Neuronal stem cell (in vitro differentiated cells): ENCODE measurements at regions not wholly inside any gene's neighbourhood (a gene's known extent, or its start where the extent isn't known, plus 50 kb on each side); places are given as distances from the start of the nearest gene placed in this dataset.

Source experiments
- DNase-seq: peaks from one replicate; pipeline ENCODE4 v3.0.0-alpha.2; 2013; ENCODE audit warnings: low spot score
- H2AFZ ChIP-seq: one replicate; pipeline ENCODE4 v1.6.1; 2013; ENCODE audit warnings: mild to moderate bottlenecking, low read length, inconsistent platforms
- H2AK5ac ChIP-seq: 2 replicates; pipeline ENCODE4 v1.6.1; 2013; ENCODE audit warnings: low read depth, mild to moderate bottlenecking, inconsistent platforms, low read length, moderate library complexity, mixed read lengths
- H2BK120ac ChIP-seq: 2 replicates; pipeline ENCODE4 v1.6.1; 2013; ENCODE audit warnings: low read depth, mild to moderate bottlenecking, inconsistent platforms, low read length, moderate library complexity, mixed read lengths
- H2BK12ac ChIP-seq: one replicate; pipeline ENCODE4 v1.6.1; 2013; ENCODE audit warnings: low read length, inconsistent platforms
- H2BK15ac ChIP-seq: 2 replicates; pipeline ENCODE4 v1.6.1; 2013; ENCODE audit warnings: mild to moderate bottlenecking, low read length, inconsistent platforms, mixed read lengths
- H2BK5ac ChIP-seq: one replicate; pipeline ENCODE4 v1.6.1; 2013; ENCODE audit warnings: inconsistent platforms, mild to moderate bottlenecking, low read length, moderate library complexity
- H3K14ac ChIP-seq: one replicate; pipeline ENCODE4 v1.6.1; 2013; ENCODE audit warnings: low read length, inconsistent platforms
- H3K18ac ChIP-seq: 2 replicates; pipeline ENCODE4 v1.6.1; 2013; ENCODE audit warnings: low read length, inconsistent platforms
- H3K23ac ChIP-seq: 2 replicates; pipeline ENCODE4 v1.6.1; 2013; ENCODE audit warnings: low read depth, mild to moderate bottlenecking, mixed read lengths, low read length, inconsistent platforms; ENCODE audit not compliant: poor library complexity
- H3K27ac ChIP-seq: replicated peaks from 3 replicates; pipeline ENCODE4 v1.5.1; 2013; ENCODE audit warnings: low read length, inconsistent platforms
- H3K27me3 ChIP-seq, 3 experiments: 2 replicates each; pipeline ENCODE4 v1.6.1; 2013; ENCODE audit warnings: low read length in 3 of 3, mild to moderate bottlenecking in 2 of 3, inconsistent platforms in 1 of 3, low read depth in 1 of 3, mixed read lengths in 1 of 3, moderate library complexity in 1 of 3; ENCODE audit not compliant: control insufficient read depth in 3 of 3, insufficient read depth in 3 of 3
- H3K36me3 ChIP-seq, 2 donors: replicated peaks in 1 of 2; 2 replicates each; pipeline ENCODE4 v1.6.1; 2013; ENCODE audit warnings: low read length in 2 of 2; ENCODE audit not compliant: control insufficient read depth in 2 of 2, insufficient read depth in 2 of 2
- H3K4ac ChIP-seq: 2 replicates; pipeline ENCODE4 v1.6.1; 2013; ENCODE audit warnings: inconsistent platforms, mild to moderate bottlenecking, low read length, moderate library complexity
- H3K4me1 ChIP-seq, 2 donors: 1 replicate in 1 of 2; 2 replicates in 1 of 2; pipeline ENCODE4 v1.6.1; 2013; ENCODE audit warnings: low read length in 2 of 2, low read depth in 1 of 2; ENCODE audit not compliant: control insufficient read depth in 2 of 2, insufficient read depth in 1 of 2
- H3K4me2 ChIP-seq: one replicate; pipeline ENCODE4 v1.6.1; 2013; ENCODE audit warnings: mild to moderate bottlenecking, low read length, inconsistent platforms; ENCODE audit not compliant: insufficient read depth, poor library complexity, severe bottlenecking
- H3K4me3 ChIP-seq, 2 donors: 2 replicates each; pipeline ENCODE4 v1.5.1; 2013; ENCODE audit warnings: low read length in 2 of 2, mild to moderate bottlenecking in 2 of 2, inconsistent platforms in 1 of 2, moderate library complexity in 1 of 2
- H3K79me1 ChIP-seq: one replicate; pipeline ENCODE4 v1.6.1; 2013; ENCODE audit warnings: low read depth, mild to moderate bottlenecking, inconsistent platforms, low read length, moderate library complexity
- H3K9ac ChIP-seq: one replicate; pipeline ENCODE4 v1.6.1; 2013; ENCODE audit warnings: mild to moderate bottlenecking, low read depth, low read length, inconsistent platforms; ENCODE audit not compliant: poor library complexity
- H3K9me3 ChIP-seq, 2 donors: replicated peaks in 1 of 2; 2 replicates each; pipeline versions ENCODE3 to v1.6.1; 2013; ENCODE audit warnings: low read length in 2 of 2, mild to moderate bottlenecking in 2 of 2, inconsistent platforms in 1 of 2, low read depth in 1 of 2, mixed read lengths in 1 of 2, moderate library complexity in 1 of 2; ENCODE audit not compliant: control insufficient read depth in 2 of 2, insufficient read depth in 1 of 2
- H4K8ac ChIP-seq: one replicate; pipeline ENCODE4 v1.6.1; 2013; ENCODE audit warnings: low read depth, mild to moderate bottlenecking, inconsistent platforms, low read length, moderate library complexity
- H4K91ac ChIP-seq: one replicate; pipeline ENCODE4 v1.6.1; 2013; ENCODE audit warnings: low read length, low read depth, mild to moderate bottlenecking, inconsistent platforms; ENCODE audit not compliant: poor library complexity
- WGBS, 2 donors: extraction: QIAGEN DNeasy Blood & Tissue Kit; methylation state at CpG; one replicate each; pipeline ENCODE4 v1.1.7; 2013; ENCODE audit warnings: missing lambda C conversion rate in 2 of 2, mixed read lengths in 1 of 2; ENCODE audit not compliant: insufficient read length in 2 of 2, insufficient replicate concordance in 1 of 2; ENCODE audit errors: extremely low coverage in 2 of 2; 5-methylcytosine and 5-hydroxymethylcytosine counted together

DNA sequence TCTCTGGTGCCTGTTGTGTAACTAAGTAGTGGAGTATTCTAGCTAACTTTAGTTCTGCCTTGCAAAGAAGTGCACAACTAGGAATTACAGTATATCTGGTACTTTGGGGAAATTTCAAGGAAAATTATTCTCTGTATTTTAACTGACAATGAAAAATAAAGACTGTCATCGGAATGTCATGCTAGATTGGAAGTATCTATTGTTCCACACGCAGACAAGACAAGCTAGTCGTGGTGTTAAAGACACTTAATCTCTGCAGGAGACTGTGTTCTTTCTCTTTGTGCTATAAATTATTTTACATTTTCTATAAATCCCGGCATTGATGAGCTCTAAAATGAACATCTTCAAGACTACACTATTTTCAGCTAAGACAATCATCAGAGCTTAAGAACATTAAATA, 1068.8 kb upstream of the ADGRL4 start:
- Histone ChIP-seq H3K23ac (no peak overlapping the region), H3K18ac (no peak overlapping the region), H2BK12ac (no peak overlapping the region), H3K79me1 (no peaks in the 10 kb centered on the region), H3K27me3 (no peaks in the 10 kb centered on the region), H3K9ac (no peak overlapping the region), H4K91ac (no peak overlapping the region), H3K27ac (no peak overlapping the region), H2BK5ac (no peak overlapping the region), H3K14ac (no peak overlapping the region), H3K4ac (no peak overlapping the region), H3K9me3 (no peaks in the 10 kb centered on the region), H3K4me2 (no peak overlapping the region), H3K36me3 (no peaks in the 10 kb centered on the region), H3K4me3 (no peak overlapping the region), H2BK15ac (no peak overlapping the region), H2AFZ (no peak overlapping the region), H2AK5ac (no peak overlapping the region), H4K8ac (no peak overlapping the region), H2BK120ac (no peak overlapping the region), H3K4me1 (no peaks in the 10 kb centered on the region)
- WGBS, 2 donors = no CpG with 5 or more reads among the region's 4 CpGs
- DNase-seq = no peak

DNA sequence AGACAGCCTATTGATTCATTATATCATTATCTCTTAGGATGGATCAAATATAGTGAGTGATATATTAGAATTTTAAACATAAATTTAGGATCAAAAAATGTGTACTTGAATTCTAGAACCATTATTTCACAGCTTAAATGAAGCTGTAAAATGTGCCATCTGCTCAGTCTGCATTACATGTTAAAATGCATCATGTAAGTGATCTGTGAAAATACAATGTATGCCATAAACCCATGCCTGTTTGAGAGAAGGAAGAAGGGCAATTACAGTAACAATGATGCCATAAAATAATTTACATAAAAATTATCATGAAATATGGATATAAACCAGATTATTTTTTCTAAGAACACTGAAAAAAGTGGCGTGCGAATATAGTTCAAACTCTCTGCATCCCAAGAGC, 1066.0 kb upstream of the ADGRL4 start:
- Histone ChIP-seq H2AK5ac (no peak overlapping the region), H3K27me3 (no peaks in the 10 kb centered on the region), H4K8ac (no peak overlapping the region), H2BK120ac (no peak overlapping the region), H3K14ac (no peak overlapping the region), H3K23ac (no peak overlapping the region), H3K4me2 (no peak overlapping the region), H3K27ac (no peak overlapping the region), H2BK5ac (no peak overlapping the region), H4K91ac (no peak overlapping the region), H3K18ac (no peak overlapping the region), H3K4me3 (no peak overlapping the region), H2BK15ac (no peak overlapping the region), H3K4me1 (no peaks in the 10 kb centered on the region), H3K9me3 (no peaks in the 10 kb centered on the region), H3K36me3 (no peaks in the 10 kb centered on the region), H3K4ac (no peak overlapping the region), H3K79me1 (no peaks in the 10 kb centered on the region), H2BK12ac (no peak overlapping the region), H3K9ac (no peak overlapping the region), H2AFZ (no peak overlapping the region)
- no CpG with 5 or more reads among the region's 2 CpGs for WGBS, 2 donors
- DNase-seq = no peak

- H2BK5ac ChIP-seq = no peak overlapping the region
- H2AK5ac ChIP-seq = no peak overlapping the region
- no peak overlapping the region for H3K23ac ChIP-seq
- H3K9ac ChIP-seq = no peak overlapping the region
- no peak overlapping the region for H3K27ac ChIP-seq
- H3K4me1 ChIP-seq = no peaks in the 10 kb centered on the region
- no peaks in the 10 kb centered on the region for H3K27me3 ChIP-seq
- no peak overlapping the region for H3K4me3 ChIP-seq
- DNase-seq = no peak
- no peak overlapping the region for H2BK120ac ChIP-seq
- no peak overlapping the region for H4K8ac ChIP-seq
- H3K4me2 ChIP-seq = no peak overlapping the region
- no peak overlapping the region for H3K18ac ChIP-seq
- no peaks in the 10 kb centered on the region for H3K36me3 ChIP-seq
- no peak overlapping the region for H4K91ac ChIP-seq
- H2BK15ac ChIP-seq = no peak overlapping the region
- H3K4ac ChIP-seq = no peak overlapping the region
- no peaks in the 10 kb centered on the region for H3K9me3 ChIP-seq
- no CpG with 5 or more reads among the region's 2 CpGs for WGBS, 2 donors
- no peak overlapping the region for H2BK12ac ChIP-seq
- no peak overlapping the region for H3K14ac ChIP-seq
- H2AFZ ChIP-seq = peak overlapping the region; percentile 45
- no peaks in the 10 kb centered on the region for H3K79me1 ChIP-seq
Observed at GRCh38 chr1:80066060-80066459, 1059.5 kb upstream of the ADGRL4 start.

GRCh38 chr1:80064524-80064923, 1058.0 kb upstream of the ADGRL4 start:
- DNase-seq = no peak
- H3K79me1 ChIP-seq = no peaks in the 10 kb centered on the region
- H3K27me3 ChIP-seq = no peaks in the 10 kb centered on the region

More at GRCh38 chr1:80064524-80064923, 1058.0 kb upstream of the ADGRL4 start:
- Histone ChIP-seq H2AFZ (no peak overlapping the region), H3K4me1 (no peaks in the 10 kb centered on the region), H3K36me3 (no peaks in the 10 kb centered on the region), H2BK12ac (no peak overlapping the region), H3K9me3 (no peaks in the 10 kb centered on the region), H2AK5ac (no peak overlapping the region), H4K8ac (no peak overlapping the region), H3K4me2 (no peak overlapping the region), H2BK120ac (no peak overlapping the region), H3K4me3 (no peak overlapping the region), H3K9ac (no peak overlapping the region), H3K18ac (no peak overlapping the region), H3K23ac (no peak overlapping the region), H3K14ac (no peak overlapping the region), H2BK5ac (no peak overlapping the region), H3K4ac (no peak overlapping the region), H4K91ac (no peak overlapping the region), H2BK15ac (no peak overlapping the region), H3K27ac (no peak overlapping the region)
- no CpG with 5 or more reads among the region's 2 CpGs for WGBS, 2 donors
